ENCODE measurements at regions not wholly inside any gene's neighbourhood (a gene's known extent, or its start where the extent isn't known, plus 50 kb on each side); places are given as distances from the start of the nearest gene placed in this dataset.

DNA sequence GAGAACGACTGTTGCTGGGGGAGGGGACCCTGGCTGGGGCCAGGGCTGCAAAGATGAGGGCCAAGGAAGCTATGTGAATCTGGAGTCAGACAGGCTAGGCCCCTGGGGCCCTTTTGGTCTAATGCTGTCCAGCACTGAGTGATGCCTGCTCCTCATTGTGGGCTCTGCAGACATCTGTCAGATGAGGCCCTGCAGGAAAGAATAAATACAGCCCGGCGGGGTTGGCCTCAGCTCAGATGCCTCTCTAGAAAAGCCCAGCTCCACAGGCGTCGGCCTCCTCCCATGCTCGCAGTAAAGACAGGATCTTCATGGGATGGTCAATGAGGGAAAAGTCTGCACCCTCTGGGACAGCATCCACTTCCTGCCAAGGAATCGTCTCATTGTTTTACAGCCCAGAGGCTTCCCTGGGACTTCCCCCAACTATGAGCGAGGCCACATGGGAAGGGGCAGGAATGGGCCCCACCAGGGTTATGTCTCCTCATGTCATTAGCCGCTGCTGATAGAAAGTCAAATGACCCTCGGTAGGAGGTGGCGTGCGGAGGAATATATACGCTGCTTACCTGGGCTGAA lies 125.8 kb upstream of the GLI2 start:
- H3K27me3 ChIP-seq (ENCODE audit: insufficient read depth), result no peaks in the 10 kb centered on the region
- H3K36me3 ChIP-seq (ENCODE audit: insufficient read depth), result no peaks in the 10 kb centered on the region
- Mint-ChIP-seq H3K4me3 (no peak overlapping the region), H3K36me3 (ENCODE audit: low read depth) (no peaks in the 10 kb centered on the region), H3K9me3 (no peaks in the 10 kb centered on the region; the same call in 2 of the 3 replicates), H3K4me1 (peaks cover 50% of the 10 kb centered on the region), H3K27me3 (ENCODE audit: insufficient read depth, low read depth, poor library complexity) (peaks cover 37% of the 10 kb centered on the region), H3K27ac (no peak overlapping the region)
- no peak for TF ChIP-seq CREB1 (CRISPR knock-in tag; IDR thresholded peaks at IDR 0.05; ENCODE audit: low read depth)
- no peak for TF ChIP-seq JUNB (IDR thresholded peaks at IDR 0.05; ENCODE audit: unreplicated experiment)
- no peak for TF ChIP-seq POLR2AphosphoS5 (IDR thresholded peaks at IDR 0.05; ENCODE audit: low read depth)
- TF ChIP-seq ZNF114 (CRISPR knock-in tag; IDR thresholded peaks at IDR 0.05), result no peak
- TF ChIP-seq, protein P1, sequence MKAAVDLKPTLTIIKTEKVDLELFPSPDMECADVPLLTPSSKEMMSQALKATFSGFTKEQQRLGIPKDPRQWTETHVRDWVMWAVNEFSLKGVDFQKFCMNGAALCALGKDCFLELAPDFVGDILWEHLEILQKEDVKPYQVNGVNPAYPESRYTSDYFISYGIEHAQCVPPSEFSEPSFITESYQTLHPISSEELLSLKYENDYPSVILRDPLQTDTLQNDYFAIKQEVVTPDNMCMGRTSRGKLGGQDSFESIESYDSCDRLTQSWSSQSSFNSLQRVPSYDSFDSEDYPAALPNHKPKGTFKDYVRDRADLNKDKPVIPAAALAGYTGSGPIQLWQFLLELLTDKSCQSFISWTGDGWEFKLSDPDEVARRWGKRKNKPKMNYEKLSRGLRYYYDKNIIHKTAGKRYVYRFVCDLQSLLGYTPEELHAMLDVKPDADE (IDR thresholded peaks at IDR 0.05), result no peak
- TF ChIP-seq NANOG (IDR thresholded peaks at IDR 0.05; ENCODE audit: borderline replicate concordance), result no peak
- no peak for TF ChIP-seq EZH2 (IDR thresholded peaks at IDR 0.05; ENCODE audit: low read depth, unreplicated experiment)
- no peak for TF ChIP-seq EZH2phosphoT487 (IDR thresholded peaks at IDR 0.05; ENCODE audit: unreplicated experiment)
- TF ChIP-seq, protein P2, sequence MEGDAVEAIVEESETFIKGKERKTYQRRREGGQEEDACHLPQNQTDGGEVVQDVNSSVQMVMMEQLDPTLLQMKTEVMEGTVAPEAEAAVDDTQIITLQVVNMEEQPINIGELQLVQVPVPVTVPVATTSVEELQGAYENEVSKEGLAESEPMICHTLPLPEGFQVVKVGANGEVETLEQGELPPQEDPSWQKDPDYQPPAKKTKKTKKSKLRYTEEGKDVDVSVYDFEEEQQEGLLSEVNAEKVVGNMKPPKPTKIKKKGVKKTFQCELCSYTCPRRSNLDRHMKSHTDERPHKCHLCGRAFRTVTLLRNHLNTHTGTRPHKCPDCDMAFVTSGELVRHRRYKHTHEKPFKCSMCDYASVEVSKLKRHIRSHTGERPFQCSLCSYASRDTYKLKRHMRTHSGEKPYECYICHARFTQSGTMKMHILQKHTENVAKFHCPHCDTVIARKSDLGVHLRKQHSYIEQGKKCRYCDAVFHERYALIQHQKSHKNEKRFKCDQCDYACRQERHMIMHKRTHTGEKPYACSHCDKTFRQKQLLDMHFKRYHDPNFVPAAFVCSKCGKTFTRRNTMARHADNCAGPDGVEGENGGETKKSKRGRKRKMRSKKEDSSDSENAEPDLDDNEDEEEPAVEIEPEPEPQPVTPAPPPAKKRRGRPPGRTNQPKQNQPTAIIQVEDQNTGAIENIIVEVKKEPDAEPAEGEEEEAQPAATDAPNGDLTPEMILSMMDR (conservative IDR thresholded peaks at IDR 0.05; ENCODE audit: low read depth in 2 of 2), result no peak
- TF ChIP-seq, protein P3, sequence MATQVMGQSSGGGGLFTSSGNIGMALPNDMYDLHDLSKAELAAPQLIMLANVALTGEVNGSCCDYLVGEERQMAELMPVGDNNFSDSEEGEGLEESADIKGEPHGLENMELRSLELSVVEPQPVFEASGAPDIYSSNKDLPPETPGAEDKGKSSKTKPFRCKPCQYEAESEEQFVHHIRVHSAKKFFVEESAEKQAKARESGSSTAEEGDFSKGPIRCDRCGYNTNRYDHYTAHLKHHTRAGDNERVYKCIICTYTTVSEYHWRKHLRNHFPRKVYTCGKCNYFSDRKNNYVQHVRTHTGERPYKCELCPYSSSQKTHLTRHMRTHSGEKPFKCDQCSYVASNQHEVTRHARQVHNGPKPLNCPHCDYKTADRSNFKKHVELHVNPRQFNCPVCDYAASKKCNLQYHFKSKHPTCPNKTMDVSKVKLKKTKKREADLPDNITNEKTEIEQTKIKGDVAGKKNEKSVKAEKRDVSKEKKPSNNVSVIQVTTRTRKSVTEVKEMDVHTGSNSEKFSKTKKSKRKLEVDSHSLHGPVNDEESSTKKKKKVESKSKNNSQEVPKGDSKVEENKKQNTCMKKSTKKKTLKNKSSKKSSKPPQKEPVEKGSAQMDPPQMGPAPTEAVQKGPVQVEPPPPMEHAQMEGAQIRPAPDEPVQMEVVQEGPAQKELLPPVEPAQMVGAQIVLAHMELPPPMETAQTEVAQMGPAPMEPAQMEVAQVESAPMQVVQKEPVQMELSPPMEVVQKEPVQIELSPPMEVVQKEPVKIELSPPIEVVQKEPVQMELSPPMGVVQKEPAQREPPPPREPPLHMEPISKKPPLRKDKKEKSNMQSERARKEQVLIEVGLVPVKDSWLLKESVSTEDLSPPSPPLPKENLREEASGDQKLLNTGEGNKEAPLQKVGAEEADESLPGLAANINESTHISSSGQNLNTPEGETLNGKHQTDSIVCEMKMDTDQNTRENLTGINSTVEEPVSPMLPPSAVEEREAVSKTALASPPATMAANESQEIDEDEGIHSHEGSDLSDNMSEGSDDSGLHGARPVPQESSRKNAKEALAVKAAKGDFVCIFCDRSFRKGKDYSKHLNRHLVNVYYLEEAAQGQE (IDR thresholded peaks at IDR 0.05; ENCODE audit: unreplicated experiment), result no peak
- TF ChIP-seq ZNF331 (CRISPR knock-in tag; IDR thresholded peaks at IDR 0.05; ENCODE audit: low read depth), result no peak
- TF ChIP-seq, protein P4, sequence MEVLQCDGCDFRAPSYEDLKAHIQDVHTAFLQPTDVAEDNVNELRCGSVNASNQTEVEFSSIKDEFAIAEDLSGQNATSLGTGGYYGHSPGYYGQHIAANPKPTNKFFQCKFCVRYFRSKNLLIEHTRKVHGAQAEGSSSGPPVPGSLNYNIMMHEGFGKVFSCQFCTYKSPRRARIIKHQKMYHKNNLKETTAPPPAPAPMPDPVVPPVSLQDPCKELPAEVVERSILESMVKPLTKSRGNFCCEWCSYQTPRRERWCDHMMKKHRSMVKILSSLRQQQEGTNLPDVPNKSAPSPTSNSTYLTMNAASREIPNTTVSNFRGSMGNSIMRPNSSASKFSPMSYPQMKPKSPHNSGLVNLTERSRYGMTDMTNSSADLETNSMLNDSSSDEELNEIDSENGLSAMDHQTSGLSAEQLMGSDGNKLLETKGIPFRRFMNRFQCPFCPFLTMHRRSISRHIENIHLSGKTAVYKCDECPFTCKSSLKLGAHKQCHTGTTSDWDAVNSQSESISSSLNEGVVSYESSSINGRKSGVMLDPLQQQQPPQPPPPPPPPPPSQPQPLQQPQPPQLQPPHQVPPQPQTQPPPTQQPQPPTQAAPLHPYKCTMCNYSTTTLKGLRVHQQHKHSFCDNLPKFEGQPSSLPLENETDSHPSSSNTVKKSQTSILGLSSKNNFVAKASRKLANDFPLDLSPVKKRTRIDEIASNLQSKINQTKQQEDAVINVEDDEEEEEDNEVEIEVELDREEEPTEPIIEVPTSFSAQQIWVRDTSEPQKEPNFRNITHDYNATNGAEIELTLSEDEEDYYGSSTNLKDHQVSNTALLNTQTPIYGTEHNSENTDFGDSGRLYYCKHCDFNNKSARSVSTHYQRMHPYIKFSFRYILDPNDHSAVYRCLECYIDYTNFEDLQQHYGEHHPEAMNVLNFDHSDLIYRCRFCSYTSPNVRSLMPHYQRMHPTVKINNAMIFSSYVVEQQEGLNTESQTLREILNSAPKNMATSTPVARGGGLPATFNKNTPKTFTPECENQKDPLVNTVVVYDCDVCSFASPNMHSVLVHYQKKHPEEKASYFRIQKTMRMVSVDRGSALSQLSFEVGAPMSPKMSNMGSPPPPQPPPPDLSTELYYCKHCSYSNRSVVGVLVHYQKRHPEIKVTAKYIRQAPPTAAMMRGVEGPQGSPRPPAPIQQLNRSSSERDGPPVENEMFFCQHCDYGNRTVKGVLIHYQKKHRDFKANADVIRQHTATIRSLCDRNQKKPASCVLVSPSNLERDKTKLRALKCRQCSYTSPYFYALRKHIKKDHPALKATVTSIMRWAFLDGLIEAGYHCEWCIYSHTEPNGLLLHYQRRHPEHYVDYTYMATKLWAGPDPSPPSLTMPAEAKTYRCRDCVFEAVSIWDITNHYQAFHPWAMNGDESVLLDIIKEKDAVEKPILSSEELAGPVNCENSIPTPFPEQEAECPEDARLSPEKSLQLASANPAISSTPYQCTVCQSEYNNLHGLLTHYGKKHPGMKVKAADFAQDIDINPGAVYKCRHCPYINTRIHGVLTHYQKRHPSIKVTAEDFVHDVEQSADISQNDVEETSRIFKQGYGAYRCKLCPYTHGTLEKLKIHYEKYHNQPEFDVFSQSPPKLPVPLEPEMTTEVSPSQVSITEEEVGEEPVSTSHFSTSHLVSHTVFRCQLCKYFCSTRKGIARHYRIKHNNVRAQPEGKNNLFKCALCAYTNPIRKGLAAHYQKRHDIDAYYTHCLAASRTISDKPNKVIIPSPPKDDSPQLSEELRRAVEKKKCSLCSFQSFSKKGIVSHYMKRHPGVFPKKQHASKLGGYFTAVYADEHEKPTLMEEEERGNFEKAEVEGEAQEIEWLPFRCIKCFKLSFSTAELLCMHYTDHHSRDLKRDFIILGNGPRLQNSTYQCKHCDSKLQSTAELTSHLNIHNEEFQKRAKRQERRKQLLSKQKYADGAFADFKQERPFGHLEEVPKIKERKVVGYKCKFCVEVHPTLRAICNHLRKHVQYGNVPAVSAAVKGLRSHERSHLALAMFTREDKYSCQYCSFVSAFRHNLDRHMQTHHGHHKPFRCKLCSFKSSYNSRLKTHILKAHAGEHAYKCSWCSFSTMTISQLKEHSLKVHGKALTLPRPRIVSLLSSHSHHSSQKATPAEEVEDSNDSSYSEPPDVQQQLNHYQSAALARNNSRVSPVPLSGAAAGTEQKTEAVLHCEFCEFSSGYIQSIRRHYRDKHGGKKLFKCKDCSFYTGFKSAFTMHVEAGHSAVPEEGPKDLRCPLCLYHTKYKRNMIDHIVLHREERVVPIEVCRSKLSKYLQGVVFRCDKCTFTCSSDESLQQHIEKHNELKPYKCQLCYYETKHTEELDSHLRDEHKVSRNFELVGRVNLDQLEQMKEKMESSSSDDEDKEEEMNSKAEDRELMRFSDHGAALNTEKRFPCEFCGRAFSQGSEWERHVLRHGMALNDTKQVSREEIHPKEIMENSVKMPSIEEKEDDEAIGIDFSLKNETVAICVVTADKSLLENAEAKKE (CRISPR knock-in tag; IDR thresholded peaks at IDR 0.05), result no peak
- TF ChIP-seq STAT1 (IDR thresholded peaks at IDR 0.05; ENCODE audit: unreplicated experiment), result no peak
- no peak overlapping the region for H3K4me3 ChIP-seq
- H3K4me2 ChIP-seq, result no peak overlapping the region
- H3K27ac ChIP-seq (ENCODE audit: low read depth), result no peak overlapping the region
- DNase-seq (ENCODE audit: low spot score), result no peak
- H2AFZ ChIP-seq, result 0 out of 2 replicates have a peak overlapping the region, but pooled peaks have one; percentile 32
- no peaks in the 10 kb centered on the region for H3K79me2 ChIP-seq (replicated peaks; ENCODE audit: insufficient read depth)
- peaks cover 5% of the 10 kb centered on the region for H3K4me1 ChIP-seq (ENCODE audit: insufficient read depth)
- no peaks in the 10 kb centered on the region for H3F3A ChIP-seq (replicated peaks; ENCODE audit: low read depth)
- H4K20me1 ChIP-seq (replicated peaks; ENCODE audit: insufficient read depth), result no peaks in the 10 kb centered on the region
- peak; percentile 31 for ATAC-seq
- H3K9me2 ChIP-seq (ENCODE audit: insufficient read depth), result 0 out of 2 replicates have a peak, but pooled peaks cover 4% of the 10 kb centered on the region
